ENCODE measurements at regions not wholly inside any gene's neighbourhood (a gene's known extent, or its start where the extent isn't known, plus 50 kb on each side); places are given as distances from the start of the nearest gene placed in this dataset.
"Not testable (repeated sequence)": the region's sequence is repeated elsewhere in the genome, so short reads cannot be mapped to it uniquely, and the experiment has no call there.

GRCh38 chr2:34789169-34789568 is 1190.1 kb upstream of the FAM98A start:
- H3K27ac ChIP-seq: no peak overlapping the region
- no peak for DNase-seq (ENCODE audit: low spot score)
- TF ChIP-seq CTCF (IDR thresholded peaks at IDR 0.05): no peak

GRCh38 chr2:34787341-34787740 is 1188.2 kb upstream of the FAM98A start:
- TF ChIP-seq CTCF (IDR thresholded peaks at IDR 0.05): no peak
- H3K4me3 ChIP-seq: no peak overlapping the region
- DNase-seq (ENCODE audit: low spot score): no peak
- no peak overlapping the region for H3K27ac ChIP-seq

More at GRCh38 chr2:34789169-34789568, 1190.1 kb upstream of the FAM98A start:
- H3K4me3 ChIP-seq: no peak overlapping the region

GRCh38 chr2:34785206-34785785 is 1186.2 kb upstream of the FAM98A start:
- DNase-seq (ENCODE audit: low spot score): no peak
- Histone ChIP-seq H3K4me3 (no peak overlapping the region), H3K27ac (no peak overlapping the region)
- TF ChIP-seq CTCF (IDR thresholded peaks at IDR 0.05): no peak

GRCh38 chr2:34784701-34785100 is 1185.6 kb upstream of the FAM98A start:
- TF ChIP-seq CTCF (IDR thresholded peaks at IDR 0.05): no peak
- no peak for DNase-seq (ENCODE audit: low spot score)
- Histone ChIP-seq H3K27ac (no peak overlapping the region), H3K4me3 (no peak overlapping the region)

- H3K4me3 ChIP-seq; DNase-seq (ENCODE audit: low spot score); H3K27ac ChIP-seq: not testable (repeated sequence)
These were observed 1151.6 kb upstream of the FAM98A start for GRCh38 chr2:34750742-34751141.

- Histone ChIP-seq H3K27ac (no peak overlapping the region), H3K4me3 (no peak overlapping the region)
- no peak for TF ChIP-seq CTCF (IDR thresholded peaks at IDR 0.05)
- no peak for DNase-seq (ENCODE audit: low spot score)
These were observed 1148.5 kb upstream of the FAM98A start for GRCh38 chr2:34747643-34748042.

- TF ChIP-seq CTCF (IDR thresholded peaks at IDR 0.05): no peak
- H3K4me3 ChIP-seq: no peak overlapping the region
- DNase-seq (ENCODE audit: low spot score): no peak
- no peak overlapping the region for H3K27ac ChIP-seq
These were observed 1139.6 kb upstream of the FAM98A start for GRCh38 chr2:34738691-34739090.

- DNase-seq (ENCODE audit: low spot score): no peak
- H3K27ac ChIP-seq: no peak overlapping the region
- no peak for TF ChIP-seq CTCF (IDR thresholded peaks at IDR 0.05)
- H3K4me3 ChIP-seq: no peak overlapping the region
These were observed 1138.0 kb upstream of the FAM98A start for GRCh38 chr2:34737146-34737545.
